HepG2 (cell line): ENCODE measurements at regions not wholly inside any gene's neighbourhood (a gene's known extent, or its start where the extent isn't known, plus 50 kb on each side); places are given as distances from the start of the nearest gene placed in this dataset.
A peak's percentile ranks its signal among the peaks of the same experiment; 100 is the strongest.

Experiments used
- ATAC-seq: fragments of 200-7000 bp; cut with Tn5 transposase; 3 replicates; pipeline ENCODE4 v1.9.1; 2020; ENCODE audit warnings: mild to moderate bottlenecking, moderate library complexity
- BruUV-seq: library from RNA; stranded (reverse); fragments of 400-500 nt; replicated peaks from 2 replicates; lab custom pipeline; 2021; lab: Mats Ljungman, UMichigan
- CTCF ChIA-PET: fragments of 300-600 bp; formaldehyde crosslinking; extraction: SDS; loops from one replicate; lab custom pipeline; 2021; ENCODE audit warnings: low total read pairs, inconsistent platforms, low intra/inter-chr PET ratio; lab: Yijun Ruan, JAX
- POLR2A ChIA-PET: fragments of 350-600 bp; sonication (Branson Sonifier 250); formaldehyde crosslinking; loops from one replicate; lab custom pipeline; 2020; ENCODE audit warnings: antibody characterized with exemption, inconsistent platforms; lab: Yijun Ruan, JAX
- DNase-seq: peaks from one replicate; pipeline ENCODE4 v3.0.0-alpha.2; 2015; ENCODE audit warnings: low spot score
- FAIRE-seq: peaks from 3 replicates; lab custom pipeline; 2011; peaks lifted over from hg19 to GRCh38; lab: Jason Lieb, UNC
- H2AFZ ChIP-seq: one replicate; pipeline ENCODE4 v1.6.1; 2011; ENCODE audit warnings: low read length, inconsistent platforms
- H3K27ac ChIP-seq: fragments of 300-600 bp; 3 replicates; pipeline ENCODE4 v1.8.0; 2011; ENCODE audit warnings: mixed run types, mild to moderate bottlenecking, mixed read lengths, low read length, inconsistent platforms; ENCODE audit not compliant: insufficient read depth; ENCODE audit errors: extremely low read length
- H3K27me3 ChIP-seq, 2 experiments: fragments of 200-600 bp in 1 of 2; 2 replicates in 1 of 2; 3 replicates in 1 of 2; pipeline versions ENCODE4 v1.6.0 to v1.8.0; 2011; ENCODE audit warnings: low read length in 2 of 2, mild to moderate bottlenecking in 2 of 2, moderate library complexity in 2 of 2, inconsistent platforms in 1 of 2; ENCODE audit not compliant: insufficient read depth in 2 of 2, control insufficient read depth in 1 of 2
- H3K36me3 ChIP-seq, 2 experiments: fragments of 200-600 bp in 1 of 2; replicated peaks in 1 of 2; 2 replicates in 1 of 2; 3 replicates in 1 of 2; pipeline versions ENCODE4 v1.5.1 to v1.8.0; 2011; ENCODE audit warnings: low read length in 2 of 2, inconsistent platforms in 1 of 2; ENCODE audit not compliant: insufficient read depth in 2 of 2, control insufficient read depth in 1 of 2
- H3K4me1 ChIP-seq: 2 replicates; pipeline ENCODE4 v1.5.1; 2012; ENCODE audit warnings: low read length, inconsistent platforms; ENCODE audit not compliant: insufficient read depth
- H3K4me2 ChIP-seq: 2 replicates; pipeline ENCODE4 v1.6.0; 2011; ENCODE audit warnings: low read depth, low read length, inconsistent platforms
- H3K4me3 ChIP-seq, 3 experiments: fragments of 200-600 bp in 1 of 3; sonication (generic), shearing (Covaris generic) in 1 of 3; replicated peaks in 1 of 3; 2 replicates each; pipeline ENCODE4 v1.5.1; 2011 to 2016; ENCODE audit warnings: low read length in 3 of 3, inconsistent platforms in 2 of 3, low read depth in 2 of 3, mild to moderate bottlenecking in 2 of 3, control low read depth in 1 of 3, mixed read lengths in 1 of 3; ENCODE audit not compliant: insufficient read depth in 1 of 3
- H3K79me2 ChIP-seq: one replicate; pipeline ENCODE4 v1.6.1; 2011; ENCODE audit warnings: low read length, inconsistent platforms; ENCODE audit not compliant: insufficient read depth
- H3K9ac ChIP-seq: 2 replicates; pipeline ENCODE4 v1.6.0; 2011; ENCODE audit warnings: mild to moderate bottlenecking, low read depth, low read length, inconsistent platforms; ENCODE audit not compliant: insufficient read depth
- H3K9me3 ChIP-seq: 2 replicates; pipeline ENCODE4 v1.5.1; 2012; ENCODE audit warnings: mild to moderate bottlenecking, low read length
- H4K20me1 ChIP-seq: 2 replicates; pipeline ENCODE4 v1.6.0; 2011; ENCODE audit warnings: inconsistent platforms, mild to moderate bottlenecking, low read length, moderate library complexity; ENCODE audit not compliant: insufficient read depth
- ARNT2 ChIP-seq: sonication (generic); formaldehyde crosslinking; IDR thresholded peaks from 2 replicates; pipeline ENCODE4 v1.8.0; 2022; ENCODE audit warnings: mild to moderate bottlenecking, low read depth, missing genetic modification reagents, moderate library complexity
- CENPT ChIP-seq: sonication (generic); formaldehyde crosslinking; IDR thresholded peaks from 2 replicates; pipeline ENCODE4 v1.8.0; 2022; ENCODE audit warnings: low read depth, mild to moderate bottlenecking, moderate library complexity, missing genetic modification reagents
- MAFK ChIP-seq, 2 experiments: IDR thresholded peaks in 1 of 2; conservative IDR thresholded peaks in 1 of 2; 2 replicates each; pipeline ENCODE4 v1.6.1; 2011; ENCODE audit warnings: improper control_type of control experiment in 2 of 2, low read length in 2 of 2
- RXRB ChIP-seq: IDR thresholded peaks from 2 replicates; pipeline ENCODE4 v1.6.1; 2016; ENCODE audit warnings: borderline replicate concordance, missing genetic modification reagents, missing compliant biosample characterization
- SCMH1 ChIP-seq: sonication (generic); formaldehyde crosslinking; IDR thresholded peaks from 2 replicates; pipeline ENCODE4 v1.9.0; 2021; ENCODE audit warnings: missing genetic modification reagents, mild to moderate bottlenecking, borderline replicate concordance
- ZNF207 ChIP-seq: fragments of 450-650 bp; IDR thresholded peaks from 2 replicates; pipeline ENCODE4 v1.6.1; 2016; ENCODE audit warnings: antibody characterized with exemption, borderline replicate concordance
- ZNF768 ChIP-seq: sonication (generic); formaldehyde crosslinking; IDR thresholded peaks from 2 replicates; pipeline ENCODE4 v1.4.0; 2020; ENCODE audit warnings: missing genetic modification reagents
- ZSCAN20 ChIP-seq: sonication (generic); formaldehyde crosslinking; IDR thresholded peaks from 2 replicates; pipeline ENCODE4 v1.4.0; 2020; ENCODE audit warnings: missing genetic modification reagents, mild to moderate bottlenecking, borderline replicate concordance
- WGBS: methylation state at CpG from one replicate; pipeline ENCODE4 v1.1.6; 2017; ENCODE audit warnings: low lambda C conversion rate; 5-methylcytosine and 5-hydroxymethylcytosine counted together
- in situ Hi-C: cut with HindIII; loops from 2 replicates; pipeline ENCODE4 v1.10.0; 2017; ENCODE audit warnings: low pct_unique_long_range_greater_than_20kb; ENCODE audit not compliant: extremely low pct_ligation_motif_present
- intact Hi-C: fragments of 100-400 bp; cut with micrococcal nuclease; formaldehyde crosslinking; loops from one replicate; pipeline ENCODE4 v1.10.0; 2022; ENCODE audit not compliant: unreplicated experiment
- TF ChIP-seq, protein P1 (sequence below): sonication (generic); formaldehyde crosslinking; IDR thresholded peaks from 2 replicates; pipeline ENCODE4 v1.5.0; 2020; ENCODE audit warnings: missing genetic modification reagents
- TF ChIP-seq, protein P2 (sequence below): sonication (generic); formaldehyde crosslinking; IDR thresholded peaks from 2 replicates; pipeline ENCODE4 v1.5.0; 2020; ENCODE audit warnings: missing genetic modification reagents
- TF ChIP-seq, protein P3 (sequence below): sonication (generic); formaldehyde crosslinking; IDR thresholded peaks from 2 replicates; pipeline ENCODE4 v1.4.0; 2020; ENCODE audit warnings: missing genetic modification reagents, mild to moderate bottlenecking, borderline replicate concordance

DNA sequence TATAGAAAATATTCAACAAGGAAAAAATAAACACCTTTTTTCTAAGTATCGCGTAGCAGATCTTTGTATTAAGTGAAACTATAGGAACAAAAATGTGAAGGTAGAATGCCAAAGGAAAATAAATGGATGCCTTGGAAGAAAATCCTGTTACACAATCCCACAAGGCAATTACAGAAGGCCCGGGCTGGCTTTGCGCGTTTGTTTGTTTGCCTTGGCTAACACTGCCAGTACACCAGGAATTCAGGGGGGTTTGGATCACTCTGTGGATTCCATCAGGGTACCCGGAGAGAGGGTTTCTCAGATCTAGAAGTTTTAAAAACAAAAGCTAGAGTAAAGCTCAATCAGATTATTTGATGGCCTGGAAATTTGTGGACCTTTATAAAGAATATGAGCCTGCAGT lies 478.3 kb downstream of the FBXO15 start (continued):
- TF ChIP-seq, protein P1, sequence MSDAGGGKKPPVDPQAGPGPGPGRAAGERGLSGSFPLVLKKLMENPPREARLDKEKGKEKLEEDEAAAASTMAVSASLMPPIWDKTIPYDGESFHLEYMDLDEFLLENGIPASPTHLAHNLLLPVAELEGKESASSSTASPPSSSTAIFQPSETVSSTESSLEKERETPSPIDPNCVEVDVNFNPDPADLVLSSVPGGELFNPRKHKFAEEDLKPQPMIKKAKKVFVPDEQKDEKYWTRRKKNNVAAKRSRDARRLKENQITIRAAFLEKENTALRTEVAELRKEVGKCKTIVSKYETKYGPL: no peak
- TF ChIP-seq, protein P2, sequence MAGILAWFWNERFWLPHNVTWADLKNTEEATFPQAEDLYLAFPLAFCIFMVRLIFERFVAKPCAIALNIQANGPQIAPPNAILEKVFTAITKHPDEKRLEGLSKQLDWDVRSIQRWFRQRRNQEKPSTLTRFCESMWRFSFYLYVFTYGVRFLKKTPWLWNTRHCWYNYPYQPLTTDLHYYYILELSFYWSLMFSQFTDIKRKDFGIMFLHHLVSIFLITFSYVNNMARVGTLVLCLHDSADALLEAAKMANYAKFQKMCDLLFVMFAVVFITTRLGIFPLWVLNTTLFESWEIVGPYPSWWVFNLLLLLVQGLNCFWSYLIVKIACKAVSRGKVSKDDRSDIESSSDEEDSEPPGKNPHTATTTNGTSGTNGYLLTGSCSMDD (CRISPR knock-in tag): no peak

DNA sequence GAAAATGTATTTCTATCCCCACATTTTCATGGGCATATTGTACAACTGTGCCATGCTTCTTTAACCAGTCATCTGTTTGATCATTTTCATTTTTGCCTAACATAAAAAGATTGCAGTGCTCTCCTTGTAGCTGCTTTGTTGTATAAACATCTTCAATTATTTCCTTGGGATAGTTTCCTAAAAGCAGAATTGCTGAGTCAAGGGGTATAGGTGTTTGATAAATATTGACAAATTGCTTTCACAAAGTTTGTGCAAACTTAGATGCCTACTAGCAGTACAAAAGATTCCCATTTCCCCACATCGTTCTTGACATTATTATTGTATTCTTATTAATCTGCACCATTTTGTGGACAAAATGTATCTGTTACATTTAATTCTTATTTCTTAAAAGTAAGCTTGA lies 479.6 kb downstream of the FBXO15 start:
- ATAC-seq: no peak
- Histone ChIP-seq H3K9me3 (no peaks in the 10 kb centered on the region), H3K4me1 (no peaks in the 10 kb centered on the region)
- WGBS: 3% methylated on average over 1 of the region's 1 CpG
- POLR2A ChIA-PET: no interaction called here
- intact Hi-C loops: no loop called here
- BruUV-seq: no TSS peak
- TF ChIP-seq MAFK (conservative IDR thresholded peaks at IDR 0.05 in 1 of 2, IDR thresholded peaks at IDR 0.05 in 1 of 2; ENCODE audit: low read length in 2 of 2) (peak; percentile 8 to 67; a peak in 2 of 4 replicates), ZSCAN20 (no peak), CENPT (CRISPR knock-in tag) (no peak)
- TF ChIP-seq, all 625 proteins: peak for 1
- Histone ChIP-seq H3K79me2 (no peaks in the 10 kb centered on the region), H3K4me2 (no peak overlapping the region), H3K9ac (no peak overlapping the region), H3K27me3 (no peaks in the 10 kb centered on the region; a peak in 1 of 5 replicates), H3K4me3 (no peak overlapping the region), H3K36me3 (no peaks in the 10 kb centered on the region), H3K27ac (no peak overlapping the region), H2AFZ (no peak overlapping the region), H4K20me1 (no peaks in the 10 kb centered on the region)
- in situ Hi-C loops: no loop called here
- no peak for DNase-seq
- no peak for FAIRE-seq
- CTCF ChIA-PET: no interaction called here

DNA sequence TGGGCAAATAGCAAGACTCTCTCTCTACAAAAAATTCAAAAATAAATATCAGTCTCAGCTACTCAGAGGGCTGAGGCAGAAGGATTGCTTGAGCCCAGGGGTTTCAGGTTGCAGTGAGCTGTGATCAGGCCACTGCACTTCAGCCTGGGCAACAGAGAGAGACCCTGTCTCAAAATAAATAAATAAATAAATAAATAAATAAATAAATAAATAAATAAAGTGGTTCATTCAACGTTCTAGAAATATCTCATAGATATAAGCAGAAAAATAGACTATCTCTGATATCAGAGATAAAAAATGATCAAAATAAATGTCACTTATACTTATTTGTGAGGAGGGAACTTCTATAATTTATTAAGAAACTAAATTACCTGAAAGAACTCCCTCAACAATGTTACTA lies 480.9 kb downstream of the FBXO15 start:
- 0% methylated on average over 1 of the region's 1 CpG for WGBS
- no peak for DNase-seq
- no peak overlapping the region for H3K27ac ChIP-seq
- no peaks in the 10 kb centered on the region for H3K79me2 ChIP-seq
- POLR2A ChIA-PET: no interaction called here
- no peaks in the 10 kb centered on the region; a peak in 1 of 5 replicates for H3K27me3 ChIP-seq
- no peak overlapping the region for H3K9ac ChIP-seq
- H3K4me3 ChIP-seq: no peak overlapping the region
- no peak overlapping the region for H2AFZ ChIP-seq
- intact Hi-C loops: no loop called here
- no peaks in the 10 kb centered on the region for H3K4me1 ChIP-seq
- no peak for ATAC-seq
- no peak for FAIRE-seq
- no TSS peak for BruUV-seq
- H3K4me2 ChIP-seq: no peak overlapping the region
- H3K9me3 ChIP-seq: no peaks in the 10 kb centered on the region
- H4K20me1 ChIP-seq: no peaks in the 10 kb centered on the region
- in situ Hi-C loops: no loop called here
- CTCF ChIA-PET: no interaction called here
- TF ChIP-seq ZNF207 (no peak), ARNT2 (no peak), ZNF768 (CRISPR knock-in tag) (no peak), RXRB (no peak), SCMH1 (CRISPR knock-in tag) (no peak)
- TF ChIP-seq, protein P3, sequence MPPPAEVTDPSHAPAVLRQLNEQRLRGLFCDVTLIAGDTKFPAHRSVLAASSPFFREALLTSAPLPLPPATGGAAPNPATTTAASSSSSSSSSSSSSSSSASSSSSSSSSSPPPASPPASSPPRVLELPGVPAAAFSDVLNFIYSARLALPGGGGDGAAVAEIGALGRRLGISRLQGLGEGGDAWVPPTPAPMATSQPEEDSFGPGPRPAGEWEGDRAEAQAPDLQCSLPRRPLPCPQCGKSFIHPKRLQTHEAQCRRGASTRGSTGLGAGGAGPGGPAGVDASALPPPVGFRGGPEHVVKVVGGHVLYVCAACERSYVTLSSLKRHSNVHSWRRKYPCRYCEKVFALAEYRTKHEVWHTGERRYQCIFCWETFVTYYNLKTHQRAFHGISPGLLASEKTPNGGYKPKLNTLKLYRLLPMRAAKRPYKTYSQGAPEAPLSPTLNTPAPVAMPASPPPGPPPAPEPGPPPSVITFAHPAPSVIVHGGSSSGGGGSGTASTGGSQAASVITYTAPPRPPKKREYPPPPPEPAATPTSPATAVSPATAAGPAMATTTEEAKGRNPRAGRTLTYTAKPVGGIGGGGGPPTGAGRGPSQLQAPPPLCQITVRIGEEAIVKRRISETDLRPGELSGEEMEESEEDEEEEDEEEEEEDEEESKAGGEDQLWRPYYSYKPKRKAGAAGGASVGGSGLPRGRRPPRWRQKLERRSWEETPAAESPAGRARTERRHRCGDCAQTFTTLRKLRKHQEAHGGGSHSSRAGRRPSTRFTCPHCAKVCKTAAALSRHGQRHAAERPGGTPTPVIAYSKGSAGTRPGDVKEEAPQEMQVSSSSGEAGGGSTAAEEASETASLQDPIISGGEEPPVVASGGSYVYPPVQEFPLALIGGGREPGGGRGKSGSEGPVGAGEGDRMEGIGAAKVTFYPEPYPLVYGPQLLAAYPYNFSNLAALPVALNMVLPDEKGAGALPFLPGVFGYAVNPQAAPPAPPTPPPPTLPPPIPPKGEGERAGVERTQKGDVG (CRISPR knock-in tag): no peak
- no peaks in the 10 kb centered on the region for H3K36me3 ChIP-seq
